Activated naive CD4-positive, alpha-beta T cell treated with anti-CD3 and anti-CD28 coated beads, Interleukin-2, amount 10 ng/mL, durations not matched to agents 7 days and 5 days (primary cell): ENCODE measurements at regions not wholly inside any gene's neighbourhood (a gene's known extent, or its start where the extent isn't known, plus 50 kb on each side); places are given as distances from the start of the nearest gene placed in this dataset.

Experiments
- CTCF ChIA-PET: fragments of 350-600 bp; sonication (Branson Sonifier 250); formaldehyde crosslinking; loops from one replicate; lab custom pipeline; 2021; ENCODE audit warnings: antibody characterized with exemption; lab: Charles Lee
- DNase-seq: peaks from one replicate; pipeline ENCODE4 v3.0.0-alpha.2; 2020
- H3K27ac Mint-ChIP-seq: one replicate; pipeline ENCODE4 v1.8.0; 2021; ENCODE audit warnings: mild to moderate bottlenecking, moderate library complexity, mixed read lengths
- H3K27me3 Mint-ChIP-seq: one replicate; pipeline ENCODE4 v1.8.0; 2021; ENCODE audit warnings: mild to moderate bottlenecking, mixed read lengths
- H3K36me3 Mint-ChIP-seq: one replicate; pipeline ENCODE4 v1.8.0; 2021; ENCODE audit warnings: mixed read lengths
- H3K4me1 Mint-ChIP-seq: one replicate; pipeline ENCODE4 v1.8.0; 2021; ENCODE audit warnings: mixed read lengths
- H3K4me3 Mint-ChIP-seq: one replicate; pipeline ENCODE4 v1.8.0; 2021; ENCODE audit warnings: mild to moderate bottlenecking, moderate library complexity, mixed read lengths
- H3K9me3 Mint-ChIP-seq: one replicate; pipeline ENCODE4 v1.8.0; 2021; ENCODE audit warnings: mixed read lengths

GRCh38 chr4:74630551-74630950 lies 163.8 kb downstream of the BTC start:
- H3K27ac Mint-ChIP-seq, result no peak overlapping the region
- DNase-seq, result no peak
- no peaks in the 10 kb centered on the region for H3K36me3 Mint-ChIP-seq
- CTCF ChIA-PET, result no interaction called here
- H3K4me1 Mint-ChIP-seq, result peaks cover 13% of the 10 kb centered on the region
- H3K4me3 Mint-ChIP-seq, result no peak overlapping the region
- peaks cover 3% of the 10 kb centered on the region for H3K27me3 Mint-ChIP-seq
- no peaks in the 10 kb centered on the region for H3K9me3 Mint-ChIP-seq

GRCh38 chr4:74631338-74631737 lies 163.0 kb downstream of the BTC start:
- Mint-ChIP-seq H3K9me3 (no peaks in the 10 kb centered on the region), H3K4me1 (peaks cover 9% of the 10 kb centered on the region), H3K27ac (no peak overlapping the region), H3K4me3 (no peak overlapping the region), H3K27me3 (peaks cover 6% of the 10 kb centered on the region), H3K36me3 (no peaks in the 10 kb centered on the region)
- DNase-seq, result no peak
- CTCF ChIA-PET, result interaction anchor here (0.6 to 1.0 kb wide), 2 partner anchors 9 to 255 kb away, joined by 3 to 5 read pairs; no protein-coding TSS in a partner anchor

- Mint-ChIP-seq H3K27me3 (peaks cover 6% of the 10 kb centered on the region), H3K27ac (no peak overlapping the region), H3K36me3 (no peaks in the 10 kb centered on the region), H3K4me1 (peaks cover 9% of the 10 kb centered on the region), H3K4me3 (no peak overlapping the region), H3K9me3 (no peaks in the 10 kb centered on the region)
- no peak for DNase-seq
- CTCF ChIA-PET, result interaction anchor here (1.0 kb wide), 1 partner anchor 9 kb away, joined by 5 read pairs; no protein-coding TSS in a partner anchor
Observed at GRCh38 chr4:74631988-74632387, 162.3 kb downstream of the BTC start.

- CTCF ChIA-PET, result no interaction called here
- Mint-ChIP-seq H3K4me1 (peaks cover 9% of the 10 kb centered on the region), H3K4me3 (no peak overlapping the region), H3K27ac (no peak overlapping the region), H3K36me3 (no peaks in the 10 kb centered on the region), H3K9me3 (no peaks in the 10 kb centered on the region), H3K27me3 (peaks cover 6% of the 10 kb centered on the region)
- DNase-seq, result peak; percentile 34
Observed at GRCh38 chr4:74632634-74633033, 161.7 kb downstream of the BTC start.

- no peak overlapping the region for H3K4me3 Mint-ChIP-seq
- H3K4me1 Mint-ChIP-seq, result peaks cover 9% of the 10 kb centered on the region
- H3K27me3 Mint-ChIP-seq, result peaks cover 6% of the 10 kb centered on the region
- no peak for DNase-seq
- CTCF ChIA-PET, result interaction anchor here (1.0 kb wide), 1 partner anchor 11 kb away, joined by 4 read pairs; no protein-coding TSS in a partner anchor
- no peaks in the 10 kb centered on the region for H3K9me3 Mint-ChIP-seq
- H3K36me3 Mint-ChIP-seq, result no peaks in the 10 kb centered on the region
- no peak overlapping the region for H3K27ac Mint-ChIP-seq
Observed at GRCh38 chr4:74635074-74635473, 159.2 kb downstream of the BTC start.

- CTCF ChIA-PET, result interaction anchor here (1.0 kb wide), 1 partner anchor 12 kb away, joined by 4 read pairs; no protein-coding TSS in a partner anchor
- DNase-seq, result no peak
- Mint-ChIP-seq H3K36me3 (no peaks in the 10 kb centered on the region), H3K27ac (no peak overlapping the region), H3K27me3 (peaks cover 6% of the 10 kb centered on the region), H3K9me3 (no peaks in the 10 kb centered on the region), H3K4me1 (peaks cover 9% of the 10 kb centered on the region), H3K4me3 (no peak overlapping the region)
Observed at GRCh38 chr4:74635490-74636123, 158.7 kb downstream of the BTC start.

- H3K4me3 Mint-ChIP-seq, result no peak overlapping the region
- H3K27ac Mint-ChIP-seq, result no peak overlapping the region
- no peak for DNase-seq
- H3K9me3 Mint-ChIP-seq, result no peaks in the 10 kb centered on the region
- peaks cover 3% of the 10 kb centered on the region for H3K4me1 Mint-ChIP-seq
- H3K27me3 Mint-ChIP-seq, result peaks cover 6% of the 10 kb centered on the region
- H3K36me3 Mint-ChIP-seq, result no peaks in the 10 kb centered on the region
- CTCF ChIA-PET, result no interaction called here
Observed at GRCh38 chr4:74638001-74638400, 156.3 kb downstream of the BTC start.

GRCh38 chr4:74638689-74639088 lies 155.6 kb downstream of the BTC start:
- Mint-ChIP-seq H3K9me3 (no peaks in the 10 kb centered on the region), H3K36me3 (no peaks in the 10 kb centered on the region), H3K27ac (no peak overlapping the region), H3K27me3 (peaks cover 3% of the 10 kb centered on the region), H3K4me1 (no peaks in the 10 kb centered on the region), H3K4me3 (no peak overlapping the region)
- CTCF ChIA-PET, result no interaction called here
- no peak for DNase-seq

GRCh38 chr4:74640111-74640903 lies 154.0 kb downstream of the BTC start:
- no peaks in the 10 kb centered on the region for H3K36me3 Mint-ChIP-seq
- DNase-seq, result no peak
- H3K4me3 Mint-ChIP-seq, result no peak overlapping the region
- no peaks in the 10 kb centered on the region for H3K9me3 Mint-ChIP-seq
- H3K4me1 Mint-ChIP-seq, result no peaks in the 10 kb centered on the region
- no peak overlapping the region for H3K27ac Mint-ChIP-seq
- CTCF ChIA-PET, result interaction anchor here (0.6 kb wide), 1 partner anchor 31 kb away, joined by 3 read pairs; no protein-coding TSS in a partner anchor
- peaks cover 3% of the 10 kb centered on the region for H3K27me3 Mint-ChIP-seq

GRCh38 chr4:74642006-74642405 lies 152.3 kb downstream of the BTC start:
- H3K27ac Mint-ChIP-seq, result no peak overlapping the region
- CTCF ChIA-PET, result interaction anchor here (1.1 kb wide), 1 partner anchor 111 kb away, joined by 3 read pairs; no protein-coding TSS in a partner anchor
- H3K27me3 Mint-ChIP-seq, result no peaks in the 10 kb centered on the region
- no peaks in the 10 kb centered on the region for H3K4me1 Mint-ChIP-seq
- H3K36me3 Mint-ChIP-seq, result no peaks in the 10 kb centered on the region
- DNase-seq, result no peak
- no peak overlapping the region for H3K4me3 Mint-ChIP-seq
- H3K9me3 Mint-ChIP-seq, result no peaks in the 10 kb centered on the region

- CTCF ChIA-PET, result no interaction called here
- no peaks in the 10 kb centered on the region for H3K9me3 Mint-ChIP-seq
- H3K27ac Mint-ChIP-seq, result no peak overlapping the region
- no peaks in the 10 kb centered on the region for H3K27me3 Mint-ChIP-seq
- H3K36me3 Mint-ChIP-seq, result no peaks in the 10 kb centered on the region
- H3K4me1 Mint-ChIP-seq, result no peaks in the 10 kb centered on the region
- no peak overlapping the region for H3K4me3 Mint-ChIP-seq
- DNase-seq, result no peak
Observed at GRCh38 chr4:74649193-74649592, 145.1 kb downstream of the BTC start.

- no peaks in the 10 kb centered on the region for H3K27me3 Mint-ChIP-seq
- CTCF ChIA-PET, result no interaction called here
- no peak for DNase-seq
- H3K9me3 Mint-ChIP-seq, result no peaks in the 10 kb centered on the region
- no peak overlapping the region for H3K4me3 Mint-ChIP-seq
- no peak overlapping the region for H3K27ac Mint-ChIP-seq
- no peaks in the 10 kb centered on the region for H3K4me1 Mint-ChIP-seq
- no peaks in the 10 kb centered on the region for H3K36me3 Mint-ChIP-seq
Observed at GRCh38 chr4:74651198-74651597, 143.1 kb downstream of the BTC start.

GRCh38 chr4:74653331-74654229 lies 140.7 kb downstream of the BTC start:
- CTCF ChIA-PET, result interaction anchor here (0.6 to 1.0 kb wide), 2 partner anchors 22 to 26 kb away, joined by 3 read pairs; no protein-coding TSS in a partner anchor
- Mint-ChIP-seq H3K9me3 (no peaks in the 10 kb centered on the region), H3K4me3 (no peak overlapping the region), H3K27me3 (no peaks in the 10 kb centered on the region), H3K36me3 (no peaks in the 10 kb centered on the region), H3K27ac (no peak overlapping the region), H3K4me1 (no peaks in the 10 kb centered on the region)
- no peak for DNase-seq

- H3K27me3 Mint-ChIP-seq, result no peaks in the 10 kb centered on the region
- no peak overlapping the region for H3K4me3 Mint-ChIP-seq
- no peaks in the 10 kb centered on the region for H3K9me3 Mint-ChIP-seq
- no peak for DNase-seq
- no peak overlapping the region for H3K27ac Mint-ChIP-seq
- CTCF ChIA-PET, result interaction anchor here (1.0 kb wide), 1 partner anchor 21 kb away, joined by 3 read pairs; no protein-coding TSS in a partner anchor
- no peaks in the 10 kb centered on the region for H3K4me1 Mint-ChIP-seq
- H3K36me3 Mint-ChIP-seq, result no peaks in the 10 kb centered on the region
Observed at GRCh38 chr4:74654230-74654681, 140.1 kb downstream of the BTC start.
